Endothelial cell of umbilical vein (primary cell): ENCODE measurements at regions not wholly inside any gene's neighbourhood (a gene's known extent, or its start where the extent isn't known, plus 50 kb on each side); places are given as distances from the start of the nearest gene placed in this dataset.

ENCODE experiments used
- BruUV-seq: library from RNA; stranded (reverse); fragments of 400-500 nt; replicated peaks from 2 replicates; lab custom pipeline; 2021; lab: Mats Ljungman, UMichigan
- CTCF ChIA-PET: fragments of 300-600, 350-600 bp; sonication (Branson Sonifier 250); formaldehyde crosslinking; loops from one replicate; lab custom pipeline; 2021; ENCODE audit warnings: antibody characterized with exemption, inconsistent platforms; lab: Charles Lee
- POLR2A ChIA-PET: fragments of 300-600, 350-600 bp; sonication (Branson Sonifier 250); formaldehyde crosslinking; loops from one replicate; lab custom pipeline; 2021; ENCODE audit warnings: antibody characterized with exemption, inconsistent platforms; lab: Charles Lee
- DNase-seq: peaks from one replicate; pipeline ENCODE4 v3.0.0-alpha.2; 2011; ENCODE audit warnings: low read depth, low spot score
- FAIRE-seq: peaks from 2 replicates; lab custom pipeline; 2011; peaks lifted over from hg19 to GRCh38; lab: Jason Lieb, UNC
- H2AFZ ChIP-seq: 2 replicates; pipeline ENCODE4 v1.6.0; 2012; ENCODE audit warnings: low read depth, low read length, control low read depth, inconsistent platforms
- H3K27ac ChIP-seq: 2 replicates; pipeline ENCODE4 v1.5.1; 2011; ENCODE audit warnings: low read depth, mild to moderate bottlenecking, control low read depth, low read length, moderate library complexity; ENCODE audit not compliant: insufficient read depth
- H3K27me3 ChIP-seq, 2 experiments: 2 replicates each; pipeline versions ENCODE4 v1.6.0 to v1.6.1; 2011; ENCODE audit warnings: low read length in 2 of 2, mixed read lengths in 1 of 2; ENCODE audit not compliant: control insufficient read depth in 2 of 2, insufficient read depth in 2 of 2
- H3K36me3 ChIP-seq, 2 experiments: 2 replicates in 1 of 2; 3 replicates in 1 of 2; pipeline ENCODE4 v1.5.1; 2011; ENCODE audit warnings: low read length in 2 of 2, mild to moderate bottlenecking in 1 of 2, moderate library complexity in 1 of 2; ENCODE audit not compliant: control insufficient read depth in 2 of 2, insufficient read depth in 2 of 2; ENCODE audit errors: extremely low read depth in 1 of 2
- H3K4me1 ChIP-seq: 3 replicates; pipeline ENCODE4 v1.5.1; 2011; ENCODE audit warnings: mild to moderate bottlenecking, low read length; ENCODE audit not compliant: control insufficient read depth, insufficient read depth; ENCODE audit errors: extremely low read depth
- H3K4me2 ChIP-seq: 2 replicates; pipeline ENCODE4 v1.6.1; 2011; ENCODE audit warnings: low read length, control low read depth, mixed read lengths; ENCODE audit not compliant: insufficient read depth
- H3K4me3 ChIP-seq, 3 experiments: fragments of 200-600 bp in 1 of 3; sonication (generic), shearing (Covaris generic) in 1 of 3; replicated peaks in 1 of 3; 2 replicates each; pipeline ENCODE4 v1.5.1; 2011 to 2016; ENCODE audit warnings: control low read depth in 3 of 3, low read length in 3 of 3, mild to moderate bottlenecking in 2 of 3, inconsistent platforms in 1 of 3, low read depth in 1 of 3, moderate library complexity in 1 of 3; ENCODE audit not compliant: insufficient read depth in 1 of 3
- H3K79me2 ChIP-seq: 2 replicates; pipeline ENCODE4 v1.6.0; 2012; ENCODE audit warnings: low read length, inconsistent platforms; ENCODE audit not compliant: control insufficient read depth, insufficient read depth
- H3K9ac ChIP-seq: replicated peaks from 2 replicates; pipeline ENCODE3; 2011; ENCODE audit warnings: low read length, control low read depth; ENCODE audit not compliant: insufficient read depth; ENCODE audit errors: extremely low read depth
- H3K9me1 ChIP-seq: replicated peaks from 3 replicates; pipeline ENCODE4 v1.6.0; 2011; ENCODE audit warnings: mild to moderate bottlenecking, low read length; ENCODE audit not compliant: control insufficient read depth, insufficient read depth; ENCODE audit errors: extremely low read depth
- H3K9me3 ChIP-seq: replicated peaks from 2 replicates; pipeline ENCODE4 v1.5.1; 2012; ENCODE audit warnings: low read length, inconsistent platforms; ENCODE audit not compliant: control insufficient read depth, insufficient read depth
- H4K20me1 ChIP-seq: replicated peaks from 2 replicates; pipeline ENCODE3; 2011; ENCODE audit warnings: mild to moderate bottlenecking, low read length; ENCODE audit not compliant: control insufficient read depth, insufficient read depth; ENCODE audit errors: extremely low read depth
- EZH2 ChIP-seq: IDR thresholded peaks from 2 replicates; pipeline ENCODE4 v1.6.1; 2012; ENCODE audit warnings: borderline replicate concordance, low read depth, mild to moderate bottlenecking, moderate library complexity, low read length, inconsistent platforms; ENCODE audit not compliant: severe bottlenecking
- FOS ChIP-seq: IDR thresholded peaks from 2 replicates; pipeline ENCODE4 v1.6.1; 2011; ENCODE audit warnings: mild to moderate bottlenecking, low read length, moderate library complexity, borderline replicate concordance; ENCODE audit not compliant: insufficient read depth
- GATA2 ChIP-seq: IDR thresholded peaks from 2 replicates; pipeline ENCODE4 v1.7.0; 2011; ENCODE audit warnings: low read depth, mild to moderate bottlenecking, moderate library complexity, mixed read lengths, low read length; ENCODE audit not compliant: insufficient read length, insufficient read depth
- JUN ChIP-seq: IDR thresholded peaks from 2 replicates; pipeline ENCODE4 v1.6.1; 2011; ENCODE audit warnings: borderline replicate concordance, low read depth; ENCODE audit not compliant: insufficient read length, insufficient read depth
- MAX ChIP-seq: IDR thresholded peaks from 2 replicates; pipeline ENCODE4 v1.6.1; 2011; ENCODE audit not compliant: insufficient read depth, insufficient read length
- MYC ChIP-seq: IDR thresholded peaks from one replicate; pipeline ENCODE4 v1.6.1; 2011; ENCODE audit warnings: mild to moderate bottlenecking, low read depth, low read length
- POLR2A ChIP-seq: IDR thresholded peaks from 2 replicates; pipeline ENCODE4 v1.6.1; 2012; ENCODE audit warnings: low read depth, mild to moderate bottlenecking, control low read depth, low read length
- POLR2AphosphoS5 ChIP-seq: IDR thresholded peaks from 2 replicates; pipeline ENCODE4 v1.6.1; 2012; ENCODE audit warnings: low read depth, mild to moderate bottlenecking, control low read depth, low read length, moderate library complexity; ENCODE audit not compliant: insufficient read depth
- dilution Hi-C: fragments of 300-500 bp; cut with MboI; formaldehyde crosslinking; loops from one replicate; pipeline ENCODE4 v1.15.0; 2019; ENCODE audit warnings: low sequenced_read_pairs; ENCODE audit not compliant: extremely low pct_ligation_motif_present
- intact Hi-C: fragments of 100-400 bp; cut with micrococcal nuclease; formaldehyde crosslinking; loops from one replicate; pipeline ENCODE4 v1.10.0; 2022
- TF ChIP-seq, protein P1 (sequence below), 2 donors: IDR thresholded peaks; 1 replicate in 1 of 2; 2 replicates in 1 of 2; pipeline ENCODE4 v1.5.1; 2011; ENCODE audit warnings: low read length in 2 of 2, mild to moderate bottlenecking in 2 of 2, moderate library complexity in 2 of 2, control low read depth in 1 of 2, inconsistent platforms in 1 of 2, low read depth in 1 of 2; ENCODE audit not compliant: insufficient read depth in 1 of 2; ENCODE audit errors: extremely low read depth in 1 of 2

- FAIRE-seq, result no peak
Measured at GRCh38 chr11:37527545-37527944, 929.5 kb upstream of the RAG2 start.

More at GRCh38 chr11:37527545-37527944, 929.5 kb upstream of the RAG2 start:
- Histone ChIP-seq H3K36me3 (no peaks in the 10 kb centered on the region), H3K27me3 (no peaks in the 10 kb centered on the region), H3K9me1 (no peaks in the 10 kb centered on the region), H3K4me2 (no peak overlapping the region), H3K9ac (no peak overlapping the region), H3K4me1 (no peaks in the 10 kb centered on the region), H3K9me3 (no peaks in the 10 kb centered on the region), H2AFZ (no peak overlapping the region), H3K4me3 (no peak overlapping the region), H3K27ac (no peak overlapping the region), H3K79me2 (no peaks in the 10 kb centered on the region), H4K20me1 (no peaks in the 10 kb centered on the region)
- no TSS peak for BruUV-seq
- intact Hi-C loops, result no loop called here
- TF ChIP-seq POLR2A (no peak), POLR2AphosphoS5 (no peak), GATA2 (no peak), MYC (no peak), EZH2 (no peak), MAX (no peak), JUN (no peak), FOS (no peak)
- TF ChIP-seq, protein P1, sequence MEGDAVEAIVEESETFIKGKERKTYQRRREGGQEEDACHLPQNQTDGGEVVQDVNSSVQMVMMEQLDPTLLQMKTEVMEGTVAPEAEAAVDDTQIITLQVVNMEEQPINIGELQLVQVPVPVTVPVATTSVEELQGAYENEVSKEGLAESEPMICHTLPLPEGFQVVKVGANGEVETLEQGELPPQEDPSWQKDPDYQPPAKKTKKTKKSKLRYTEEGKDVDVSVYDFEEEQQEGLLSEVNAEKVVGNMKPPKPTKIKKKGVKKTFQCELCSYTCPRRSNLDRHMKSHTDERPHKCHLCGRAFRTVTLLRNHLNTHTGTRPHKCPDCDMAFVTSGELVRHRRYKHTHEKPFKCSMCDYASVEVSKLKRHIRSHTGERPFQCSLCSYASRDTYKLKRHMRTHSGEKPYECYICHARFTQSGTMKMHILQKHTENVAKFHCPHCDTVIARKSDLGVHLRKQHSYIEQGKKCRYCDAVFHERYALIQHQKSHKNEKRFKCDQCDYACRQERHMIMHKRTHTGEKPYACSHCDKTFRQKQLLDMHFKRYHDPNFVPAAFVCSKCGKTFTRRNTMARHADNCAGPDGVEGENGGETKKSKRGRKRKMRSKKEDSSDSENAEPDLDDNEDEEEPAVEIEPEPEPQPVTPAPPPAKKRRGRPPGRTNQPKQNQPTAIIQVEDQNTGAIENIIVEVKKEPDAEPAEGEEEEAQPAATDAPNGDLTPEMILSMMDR (IDR thresholded peaks at IDR 0.05; ENCODE audit: extremely low read depth in 1 of 2, insufficient read depth in 1 of 2, low read depth in 1 of 2, low read length in 2 of 2), result no peak
- DNase-seq, result no peak
- ChIA-PET POLR2A (no interaction called here), CTCF (interaction anchor here (0.7 kb wide), 1 partner anchor 386 kb away, joined by 3 read pairs; no protein-coding TSS in a partner anchor)
- dilution Hi-C loops, result no loop called here
